Brain microvascular endothelial cell (primary cell): ENCODE measurements at regions not wholly inside any gene's neighbourhood (a gene's known extent, or its start where the extent isn't known, plus 50 kb on each side); places are given as distances from the start of the nearest gene placed in this dataset.

Experiments
- DNase-seq: peaks from one replicate; pipeline ENCODE4 v3.0.0-alpha.2; 2020
- H3K27ac ChIP-seq: fragments of 250-450 bp; sonication (Bioruptor Pico); 2 replicates; pipeline ENCODE4 v1.5.1; 2020; ENCODE audit warnings: mild to moderate bottlenecking, moderate library complexity
- H3K27me3 ChIP-seq: fragments of 250-450 bp; sonication (Bioruptor Pico); replicated peaks from 2 replicates; pipeline ENCODE4 v1.5.1; 2020; ENCODE audit warnings: mild to moderate bottlenecking
- H3K36me3 ChIP-seq: fragments of 250-450 bp; sonication (Bioruptor Pico); replicated peaks from 2 replicates; pipeline ENCODE4 v1.5.1; 2020; ENCODE audit warnings: mild to moderate bottlenecking
- H3K4me3 ChIP-seq: 2 replicates; pipeline ENCODE4 v1.5.1; 2011; ENCODE audit warnings: low read depth, mild to moderate bottlenecking, control low read depth, low read length, moderate library complexity
- CTCF ChIP-seq: IDR thresholded peaks from 2 replicates; pipeline ENCODE4 v1.5.1; 2011; ENCODE audit warnings: low read depth, mild to moderate bottlenecking, moderate library complexity, low read length, control low read depth, inconsistent platforms; ENCODE audit errors: missing control alignments
- in situ Hi-C: cut with HindIII; loops from 2 replicates; pipeline ENCODE4 v1.10.0; 2017; ENCODE audit warnings: low sequenced_read_pairs, low pct_ligation_motif_present

- Histone ChIP-seq H3K36me3 (no peaks in the 10 kb centered on the region), H3K27me3 (no peaks in the 10 kb centered on the region), H3K4me3 (no peak overlapping the region), H3K27ac (no peak overlapping the region)
- DNase-seq = no peak
- in situ Hi-C loops = no loop called here
- no peak for TF ChIP-seq CTCF
Measured at GRCh38 chr3:78267235-78267634, 1227.3 kb downstream of the ROBO2 start.

DNA sequence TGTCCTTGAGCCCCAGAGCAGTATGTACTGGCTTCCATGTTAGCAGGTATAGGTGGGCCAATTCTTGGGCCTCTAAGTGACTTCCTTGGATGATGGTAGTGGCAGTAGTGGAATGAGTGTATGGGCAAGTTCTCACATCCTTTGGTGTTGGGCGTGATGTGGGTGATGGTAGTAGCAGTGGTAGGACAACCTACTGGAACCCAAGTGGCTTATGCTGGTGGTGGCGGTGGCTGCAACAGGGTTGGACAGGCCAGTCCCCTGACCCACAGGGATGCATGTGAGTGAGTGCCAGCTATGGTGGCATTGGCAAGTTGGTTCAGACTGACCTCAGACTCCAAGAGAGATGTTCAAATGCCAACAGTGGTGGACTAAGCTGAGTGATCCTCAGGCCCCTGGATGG lies 1228.2 kb downstream of the ROBO2 start:
- TF ChIP-seq CTCF = no peak
- Histone ChIP-seq H3K4me3 (no peak overlapping the region), H3K27me3 (no peaks in the 10 kb centered on the region), H3K36me3 (no peaks in the 10 kb centered on the region), H3K27ac (no peak overlapping the region)
- in situ Hi-C loops = no loop called here
- no peak for DNase-seq

GRCh38 chr3:78268716-78269668 lies 1229.1 kb downstream of the ROBO2 start:
- no peak overlapping the region for H3K27ac ChIP-seq
- H3K4me3 ChIP-seq = no peak overlapping the region
- TF ChIP-seq CTCF = no peak
- no peak for DNase-seq
- H3K36me3 ChIP-seq = no peaks in the 10 kb centered on the region
- in situ Hi-C loops = no loop called here
- H3K27me3 ChIP-seq = no peaks in the 10 kb centered on the region

DNA sequence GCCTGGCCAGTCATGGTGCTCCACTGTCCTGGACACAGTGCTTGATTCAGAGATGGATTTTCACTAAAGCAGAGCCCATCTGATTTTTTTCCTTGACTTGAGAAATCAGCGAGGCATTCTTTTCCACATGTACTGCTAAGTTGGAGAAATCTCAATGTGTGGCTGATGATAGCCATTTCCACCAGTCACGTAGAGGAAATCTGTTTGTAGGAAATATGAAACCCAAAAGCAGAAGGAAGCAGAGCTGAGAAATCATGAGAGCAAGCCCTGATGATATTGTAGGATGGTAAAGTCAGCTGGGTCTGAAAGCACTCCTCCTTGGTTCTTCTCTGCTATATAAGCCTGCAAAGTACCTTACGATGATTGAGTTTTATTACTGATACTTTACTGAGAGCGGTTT lies 1233.4 kb downstream of the ROBO2 start:
- no peak for DNase-seq
- Histone ChIP-seq H3K27ac (no peak overlapping the region), H3K27me3 (no peaks in the 10 kb centered on the region), H3K36me3 (no peaks in the 10 kb centered on the region), H3K4me3 (no peak overlapping the region)
- in situ Hi-C loops = no loop called here
- TF ChIP-seq CTCF = no peak

DNA sequence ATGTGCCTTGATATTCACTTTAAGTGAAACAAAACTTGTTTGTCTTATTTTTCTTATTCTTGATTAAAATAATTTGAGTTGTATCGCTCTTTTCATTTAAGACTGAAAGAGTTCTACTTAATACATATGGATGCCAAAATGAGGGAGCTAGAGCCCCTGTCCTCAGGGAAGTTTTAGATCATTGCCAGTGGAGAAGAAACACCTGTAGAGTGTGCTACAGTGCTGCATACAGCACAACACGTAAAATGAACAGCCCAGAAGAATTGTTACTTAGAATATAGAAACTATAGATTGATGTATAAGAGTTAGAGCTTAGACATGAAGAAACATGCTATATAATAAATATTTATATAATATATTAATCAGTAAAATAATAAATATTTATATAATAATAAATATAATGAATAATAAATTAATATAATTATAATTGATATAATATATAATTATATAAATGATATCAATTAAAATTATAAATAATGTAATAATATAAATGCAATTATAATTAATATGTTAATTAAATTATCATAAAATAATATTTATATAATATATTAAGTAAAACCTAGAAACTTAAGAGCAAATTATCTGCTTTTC lies 1234.7 kb downstream of the ROBO2 start:
- TF ChIP-seq CTCF = no peak
- Histone ChIP-seq H3K27ac (no peak overlapping the region), H3K4me3 (no peak overlapping the region), H3K27me3 (no peaks in the 10 kb centered on the region), H3K36me3 (no peaks in the 10 kb centered on the region)
- in situ Hi-C loops = no loop called here
- no peak for DNase-seq
